RWPE1 (cell line): ENCODE measurements at regions not wholly inside any gene's neighbourhood (a gene's known extent, or its start where the extent isn't known, plus 50 kb on each side); places are given as distances from the start of the nearest gene placed in this dataset.
A peak's percentile ranks its signal among the peaks of the same experiment; 100 is the strongest.

Experiments used
- CTCF ChIA-PET: fragments of 350-600 bp; sonication (Branson Sonifier 250); formaldehyde crosslinking; extraction: SDS; loops from one replicate; lab custom pipeline; 2021; lab: Yijun Ruan, JAX
- POLR2A ChIA-PET: fragments of 400-600 bp; formaldehyde crosslinking; extraction: SDS; loops from one replicate; lab custom pipeline; 2020; ENCODE audit warnings: antibody characterized with exemption; ENCODE audit not compliant: low non-redundant PET; lab: Yijun Ruan, JAX
- DNase-seq: peaks from one replicate; pipeline ENCODE4 v3.0.0; 2012; ENCODE audit warnings: low spot score
- H3K27ac ChIP-seq: fragments of 450-650 bp; 2 replicates; pipeline ENCODE4 v1.5.1; 2017
- TF ChIP-seq, protein P1 (sequence below): fragments of 450-650 bp; conservative IDR thresholded peaks from 2 replicates; pipeline ENCODE4 v1.5.1; 2017; ENCODE audit warnings: low read depth, mild to moderate bottlenecking

DNA sequence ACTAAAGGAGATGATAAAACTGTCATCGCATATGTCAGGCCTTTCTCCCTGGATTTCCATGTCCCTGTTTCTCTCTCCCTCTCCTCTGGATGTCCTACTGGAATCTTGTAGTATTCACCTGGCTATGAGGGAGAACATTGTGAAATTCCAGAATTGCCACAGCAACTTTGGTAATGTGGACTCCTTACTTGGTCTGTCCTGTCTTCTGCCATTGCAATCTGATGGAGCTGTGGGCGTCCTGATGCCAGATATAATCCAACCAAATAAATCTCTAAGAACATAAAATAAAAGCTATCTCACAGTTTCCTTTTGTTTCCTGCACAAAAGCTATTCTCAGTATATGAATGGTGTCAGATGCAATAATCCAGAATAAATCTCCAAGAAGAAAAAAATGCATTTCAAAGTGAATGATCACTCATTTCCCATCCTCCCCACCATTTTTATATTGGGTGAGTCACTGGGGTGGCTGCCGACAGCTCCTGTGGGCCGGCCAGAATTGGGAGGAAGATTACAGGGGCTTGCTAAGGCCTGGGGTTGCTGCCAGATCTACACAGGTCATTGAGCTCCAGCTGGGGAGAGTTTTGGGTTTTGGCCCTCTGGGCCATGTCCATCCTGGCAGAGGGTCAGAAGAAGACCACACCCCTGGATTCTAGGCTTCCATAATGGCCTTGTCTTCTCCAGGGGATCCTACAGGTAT, 160.7 kb upstream of the PITX1 start:
- ChIA-PET POLR2A (no interaction called here), CTCF (interaction anchor here (0.8 kb wide), 2 partner anchors 136 to 170 kb away, joined by 3 read pairs; no protein-coding TSS in a partner anchor)
- peak overlapping the region; percentile 51 for H3K27ac ChIP-seq

DNA sequence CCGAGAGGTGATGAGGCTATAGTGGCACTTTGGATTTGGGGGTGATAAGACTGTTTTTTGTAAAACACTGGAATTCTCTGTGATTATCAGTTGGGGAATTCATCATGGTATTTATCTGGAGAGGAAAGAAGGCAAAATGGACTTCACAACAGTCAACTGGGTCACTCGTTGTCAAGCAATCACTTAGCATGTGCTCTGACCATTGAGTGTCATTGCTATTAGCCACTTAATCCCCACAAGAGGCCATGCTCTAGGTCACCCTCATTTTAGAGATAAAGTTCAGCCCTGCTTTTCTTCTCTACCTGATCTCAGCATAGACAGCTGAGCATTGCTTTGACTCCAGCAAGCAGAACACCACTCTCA, 160.1 kb upstream of the PITX1 start:
- DNase-seq: no peak
- ChIA-PET CTCF (interaction anchor here (0.8 kb wide), 1 partner anchor 170 kb away, joined by 3 read pairs; no protein-coding TSS in a partner anchor), POLR2A (no interaction called here)
- TF ChIP-seq, protein P1, sequence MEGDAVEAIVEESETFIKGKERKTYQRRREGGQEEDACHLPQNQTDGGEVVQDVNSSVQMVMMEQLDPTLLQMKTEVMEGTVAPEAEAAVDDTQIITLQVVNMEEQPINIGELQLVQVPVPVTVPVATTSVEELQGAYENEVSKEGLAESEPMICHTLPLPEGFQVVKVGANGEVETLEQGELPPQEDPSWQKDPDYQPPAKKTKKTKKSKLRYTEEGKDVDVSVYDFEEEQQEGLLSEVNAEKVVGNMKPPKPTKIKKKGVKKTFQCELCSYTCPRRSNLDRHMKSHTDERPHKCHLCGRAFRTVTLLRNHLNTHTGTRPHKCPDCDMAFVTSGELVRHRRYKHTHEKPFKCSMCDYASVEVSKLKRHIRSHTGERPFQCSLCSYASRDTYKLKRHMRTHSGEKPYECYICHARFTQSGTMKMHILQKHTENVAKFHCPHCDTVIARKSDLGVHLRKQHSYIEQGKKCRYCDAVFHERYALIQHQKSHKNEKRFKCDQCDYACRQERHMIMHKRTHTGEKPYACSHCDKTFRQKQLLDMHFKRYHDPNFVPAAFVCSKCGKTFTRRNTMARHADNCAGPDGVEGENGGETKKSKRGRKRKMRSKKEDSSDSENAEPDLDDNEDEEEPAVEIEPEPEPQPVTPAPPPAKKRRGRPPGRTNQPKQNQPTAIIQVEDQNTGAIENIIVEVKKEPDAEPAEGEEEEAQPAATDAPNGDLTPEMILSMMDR: no peak
- H3K27ac ChIP-seq: no peak overlapping the region

More for the DNA sequence above, 160.7 kb upstream of the PITX1 start:
- no peak for DNase-seq
- TF ChIP-seq, protein P1: no peak

DNA sequence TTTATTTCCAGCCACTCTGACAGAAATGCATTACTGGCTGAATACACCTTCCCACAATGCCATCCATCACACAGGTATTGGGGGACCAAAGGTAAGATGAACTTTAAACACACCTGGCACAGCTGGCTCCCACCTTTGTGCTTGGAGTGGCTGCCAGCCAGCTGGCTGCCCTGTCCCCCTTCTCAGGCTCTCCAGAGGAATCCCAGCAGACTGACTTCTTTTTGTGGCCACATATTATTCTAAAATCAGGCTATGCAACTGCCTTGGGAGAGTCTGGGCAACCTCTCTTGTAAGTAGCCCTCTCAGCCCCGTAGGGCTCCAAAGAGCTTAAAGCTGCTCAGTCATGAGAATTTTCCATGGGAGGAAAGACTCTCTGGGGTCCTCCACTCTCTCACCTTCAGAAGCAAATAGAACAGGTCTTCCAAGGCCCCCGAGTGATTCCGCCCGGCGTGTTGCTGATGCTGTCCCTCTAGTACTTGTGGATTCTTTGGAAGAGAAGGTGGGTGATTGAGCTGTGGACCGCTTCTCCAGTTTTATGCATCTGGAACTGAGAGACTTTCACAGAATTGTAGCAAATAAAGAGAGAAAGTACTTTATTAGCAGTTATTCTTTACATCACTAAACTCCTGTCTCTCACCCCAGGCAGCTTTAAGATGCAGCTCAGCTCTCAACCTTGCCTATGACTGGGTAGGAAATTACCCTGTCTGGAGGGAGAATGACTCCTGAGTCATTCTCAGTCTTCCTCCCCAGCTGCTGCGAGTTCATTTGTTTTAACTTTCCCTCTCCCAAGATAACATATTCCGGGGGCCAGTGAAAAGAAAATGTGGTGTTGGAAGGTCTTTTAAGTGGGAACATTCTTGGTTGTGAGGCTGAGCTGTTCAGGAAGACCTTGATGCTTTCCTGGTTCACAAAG, 159.4 kb upstream of the PITX1 start:
- DNase-seq: no peak
- CTCF ChIA-PET: interaction anchor here (0.6 to 0.8 kb wide), 2 partner anchors 40 to 169 kb away, joined by 3 read pairs; no protein-coding TSS in a partner anchor
- POLR2A ChIA-PET: no interaction called here
- H3K27ac ChIP-seq: no peak overlapping the region
- TF ChIP-seq, protein P1: no peak

DNA sequence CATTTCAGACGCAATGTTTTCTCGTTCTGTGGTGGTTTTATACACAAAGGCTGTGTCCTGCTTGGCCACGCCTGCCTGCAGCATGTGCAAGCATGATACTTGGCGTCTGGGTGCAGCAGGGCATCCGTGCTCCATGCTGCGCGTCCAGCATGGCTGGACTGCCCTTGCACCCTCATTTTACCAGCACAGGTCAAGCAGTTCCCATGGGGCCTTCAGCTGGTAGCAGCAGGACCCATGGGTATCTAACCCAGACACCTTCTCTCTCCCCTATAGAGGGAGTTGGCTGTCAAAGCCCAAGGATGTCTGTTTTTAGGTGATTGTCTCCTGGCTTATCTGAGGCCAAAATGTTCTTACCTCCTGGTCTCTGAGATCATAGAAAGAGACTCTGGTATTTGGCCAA, 158.3 kb upstream of the PITX1 start:
- ChIA-PET CTCF (interaction anchor here (0.6 to 1.8 kb wide), 8 partner anchors 10 to 319 kb away, joined by 3 to 32 read pairs (median 4); partner anchors contain the start of gene PITX1), POLR2A (no interaction called here)
- no peak for DNase-seq
- TF ChIP-seq, protein P1: no peak
- H3K27ac ChIP-seq: no peak overlapping the region

DNA sequence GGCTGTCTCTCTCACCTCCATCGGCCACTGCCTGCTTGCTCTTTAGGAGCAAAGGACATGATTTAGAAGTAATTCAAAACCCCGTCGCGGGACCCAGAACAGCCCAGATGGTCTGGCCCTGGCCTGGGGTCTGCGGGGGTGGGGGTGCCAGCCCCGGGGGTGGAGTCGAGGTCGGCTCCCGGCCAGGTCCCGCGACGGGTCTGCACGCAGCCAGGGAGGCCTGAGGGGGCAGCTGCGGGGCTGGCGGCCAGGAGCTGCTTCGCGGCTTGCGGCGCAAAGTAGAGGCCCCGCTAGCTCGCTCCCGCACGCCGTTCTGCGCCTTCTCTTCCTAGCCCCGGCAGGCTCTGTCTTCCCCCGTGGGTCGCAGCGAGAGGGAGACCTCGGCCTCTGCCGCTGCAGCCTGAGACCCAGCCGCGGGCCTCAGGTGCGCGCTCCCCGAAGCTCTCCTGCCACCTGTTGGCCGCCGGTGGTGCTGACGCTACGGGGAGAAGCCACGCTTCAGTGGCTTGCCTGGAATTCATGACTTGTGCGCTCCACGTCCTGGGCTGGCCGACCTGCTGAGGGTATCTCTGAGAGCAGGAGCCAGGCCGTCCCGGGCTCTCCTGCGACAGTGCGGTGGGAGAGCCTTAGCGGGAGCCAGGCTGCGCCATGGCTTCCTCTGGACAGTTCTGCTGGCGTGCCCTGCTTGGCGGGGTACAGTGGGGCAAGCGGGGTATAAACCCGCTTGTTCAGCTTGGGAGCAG, 157.2 kb upstream of the PITX1 start:
- peak overlapping the region; percentile 92 for H3K27ac ChIP-seq
- CTCF ChIA-PET: interaction anchor here (0.5 to 1.8 kb wide), 43 partner anchors 13 to 925 kb away, joined by 3 to 32 read pairs (median 4); partner anchors contain the start of gene PITX1
- peak; percentile 83 for DNase-seq
- TF ChIP-seq, protein P1: peak; percentile 99
- POLR2A ChIA-PET: interaction anchor here (0.6 kb wide), 1 partner anchor 285 kb away, joined by 7 read pairs; no protein-coding TSS in a partner anchor
